CD14-positive monocyte (primary cell): ENCODE measurements at regions not wholly inside any gene's neighbourhood (a gene's known extent, or its start where the extent isn't known, plus 50 kb on each side); places are given as distances from the start of the nearest gene placed in this dataset.

Source experiments
- DNase-seq, 3 donors: peaks; one replicate each; pipeline ENCODE4 v3.0.0-alpha.2; 2011 to 2022
- H2AFZ ChIP-seq: 2 replicates; pipeline ENCODE4 v1.6.0; 2012; ENCODE audit warnings: mild to moderate bottlenecking, low read depth, low read length, inconsistent platforms; ENCODE audit not compliant: insufficient read depth, poor library complexity, severe bottlenecking
- H3K27ac ChIP-seq, 2 donors: 1 replicate in 1 of 2; 2 replicates in 1 of 2; pipeline ENCODE4 v1.5.1; 2012 to 2013; ENCODE audit warnings: low read length in 2 of 2, control low read depth in 1 of 2, inconsistent platforms in 1 of 2, low read depth in 1 of 2, mild to moderate bottlenecking in 1 of 2
- H3K27me3 ChIP-seq, 2 donors: one replicate each; pipeline versions ENCODE4 v1.6.0 to v1.6.1; 2011 to 2013; ENCODE audit warnings: low read length in 2 of 2; ENCODE audit not compliant: control insufficient read depth in 2 of 2, insufficient read depth in 2 of 2
- H3K36me3 ChIP-seq, 2 donors: replicated peaks in 1 of 2; 1 replicate in 1 of 2; 2 replicates in 1 of 2; pipeline versions ENCODE4 v1.5.1 to v1.6.1; 2012 to 2013; ENCODE audit warnings: low read length in 2 of 2, control low read depth in 1 of 2, inconsistent platforms in 1 of 2, mild to moderate bottlenecking in 1 of 2; ENCODE audit not compliant: insufficient read depth in 2 of 2, control insufficient read depth in 1 of 2
- H3K4me1 ChIP-seq, 2 donors: 1 replicate in 1 of 2; 2 replicates in 1 of 2; pipeline versions ENCODE4 v1.5.1 to v1.6.1; 2012 to 2013; ENCODE audit warnings: low read length in 2 of 2, control low read depth in 1 of 2, inconsistent platforms in 1 of 2, mild to moderate bottlenecking in 1 of 2, moderate library complexity in 1 of 2; ENCODE audit not compliant: insufficient read depth in 2 of 2, control insufficient read depth in 1 of 2
- H3K4me2 ChIP-seq: replicated peaks from 2 replicates; pipeline ENCODE3; 2012; ENCODE audit warnings: low read length, moderate library complexity, mild to moderate bottlenecking; ENCODE audit not compliant: poor library complexity, severe bottlenecking; ENCODE audit errors: extremely low read depth
- H3K4me3 ChIP-seq, 3 experiments: fragments of 200-600 bp in 1 of 3; sonication (generic) in 1 of 3; replicated peaks in 1 of 3; 1 replicate in 2 of 3; 2 replicates in 1 of 3; pipeline ENCODE4 v1.5.1; 2011 to 2013; ENCODE audit warnings: low read length in 3 of 3, mild to moderate bottlenecking in 3 of 3, control low read depth in 2 of 3, low read depth in 2 of 3, inconsistent platforms in 1 of 3, moderate library complexity in 1 of 3
- H3K79me2 ChIP-seq: 2 replicates; pipeline ENCODE4 v1.6.0; 2012; ENCODE audit warnings: mild to moderate bottlenecking, control low read depth, inconsistent platforms, low read length, moderate library complexity; ENCODE audit not compliant: insufficient read depth
- H3K9ac ChIP-seq: 2 replicates; pipeline ENCODE4 v1.6.0; 2017; ENCODE audit warnings: low read length, mild to moderate bottlenecking; ENCODE audit not compliant: insufficient read depth, poor library complexity, severe bottlenecking
- H3K9me3 ChIP-seq, 2 donors: replicated peaks in 1 of 2; 1 replicate in 1 of 2; 2 replicates in 1 of 2; pipeline versions ENCODE4 v1.5.1 to v1.6.1; 2012 to 2013; ENCODE audit warnings: low read length in 2 of 2, control low read depth in 1 of 2; ENCODE audit not compliant: control insufficient read depth in 1 of 2, insufficient read depth in 1 of 2
- H4K20me1 ChIP-seq: 2 replicates; pipeline ENCODE4 v1.6.0; 2012; ENCODE audit warnings: mild to moderate bottlenecking, low read length, control low read depth, moderate library complexity; ENCODE audit not compliant: insufficient read depth
- H3K27ac Mint-ChIP-seq, 7 donors: one replicate each; pipeline ENCODE4 v1.8.0; 2020; ENCODE audit warnings: mild to moderate bottlenecking in 7 of 7, mixed read lengths in 7 of 7, moderate library complexity in 6 of 7, inconsistent platforms in 2 of 7
- H3K27me3 Mint-ChIP-seq, 3 donors: one replicate each; pipeline ENCODE4 v1.8.0; 2021 to 2022; ENCODE audit warnings: low read depth in 3 of 3, mild to moderate bottlenecking in 3 of 3, mixed read lengths in 3 of 3, moderate library complexity in 3 of 3, inconsistent platforms in 1 of 3
- H3K36me3 Mint-ChIP-seq, 2 donors: one replicate each; pipeline ENCODE4 v1.8.0; 2020; ENCODE audit warnings: mixed read lengths in 2 of 2, inconsistent platforms in 1 of 2, mild to moderate bottlenecking in 1 of 2
- H3K4me1 Mint-ChIP-seq: one replicate; pipeline ENCODE4 v1.8.0; 2020; ENCODE audit warnings: mild to moderate bottlenecking, mixed read lengths
- H3K4me3 Mint-ChIP-seq, 2 donors: one replicate each; pipeline ENCODE4 v1.8.0; 2020; ENCODE audit warnings: mild to moderate bottlenecking in 2 of 2, mixed read lengths in 2 of 2, moderate library complexity in 1 of 2
- H3K9me3 Mint-ChIP-seq, 7 donors: one replicate each; pipeline ENCODE4 v1.8.0; 2020 to 2022; ENCODE audit warnings: mixed read lengths in 7 of 7, mild to moderate bottlenecking in 6 of 7, moderate library complexity in 6 of 7, inconsistent platforms in 2 of 7
- CTCF ChIP-seq: fragments of 200-600 bp; IDR thresholded peaks from one replicate; pipeline ENCODE4 v1.8.0; 2022; ENCODE audit warnings: antibody characterized with exemption, mild to moderate bottlenecking
- WGBS: methylation state at CpG from one replicate; pipeline ENCODE4 v1.1.5; 2013; ENCODE audit warnings: missing lambda C conversion rate; ENCODE audit not compliant: insufficient coverage; 5-methylcytosine and 5-hydroxymethylcytosine counted together
- intact Hi-C, 2 donors: fragments of 100-400 bp; cut with micrococcal nuclease; formaldehyde crosslinking; loops; one replicate each; pipeline versions ENCODE4 v1.15.0 to v1.15.1; 2023

GRCh38 chr15:62450061-62450460, 285.0 kb upstream of the C2CD4B start:
- Mint-ChIP-seq H3K9me3 (no peaks in the 10 kb centered on the region), H3K27ac (no peak overlapping the region), H3K4me3 (no peak overlapping the region), H3K36me3 (no peaks in the 10 kb centered on the region), H3K4me1 (no peaks in the 10 kb centered on the region), H3K27me3 (peaks cover 0 to 4% (median 3%) of the 10 kb centered on the region in 3 donors)
- Histone ChIP-seq H3K79me2 (no peaks in the 10 kb centered on the region), H3K9ac (no peak overlapping the region), H3K4me3 (no peak overlapping the region), H3K9me3 (no peaks in the 10 kb centered on the region), H3K4me1 (no peaks in the 10 kb centered on the region), H3K27ac (no peak overlapping the region), H2AFZ (no peak overlapping the region), H3K36me3 (no peaks in the 10 kb centered on the region), H4K20me1 (no peaks in the 10 kb centered on the region), H3K4me2 (no peak overlapping the region), H3K27me3 (no peaks in the 10 kb centered on the region)
- no peak for TF ChIP-seq CTCF
- WGBS = 96% methylated on average over 3 of the region's 10 CpGs
- DNase-seq = no peak
- intact Hi-C loops = no loop called here

GRCh38 chr15:62452026-62452425, 286.9 kb upstream of the C2CD4B start:
- 98% methylated on average over 4 of the region's 9 CpGs for WGBS
- H3K9me3 Mint-ChIP-seq = no peaks in the 10 kb centered on the region

More at GRCh38 chr15:62452026-62452425, 286.9 kb upstream of the C2CD4B start:
- Mint-ChIP-seq H3K27ac (no peak overlapping the region), H3K4me3 (no peak overlapping the region), H3K36me3 (no peaks in the 10 kb centered on the region), H3K4me1 (no peaks in the 10 kb centered on the region), H3K27me3 (peaks cover 0 to 3% (median 1%) of the 10 kb centered on the region in 3 donors)
- no peak overlapping the region for H3K27ac ChIP-seq
- TF ChIP-seq CTCF = no peak
- DNase-seq = no peak
- H3K9ac ChIP-seq = no peak overlapping the region
- no peaks in the 10 kb centered on the region for H3K4me1 ChIP-seq
- H3K4me3 ChIP-seq = no peak overlapping the region
- H2AFZ ChIP-seq = no peak overlapping the region
- no peaks in the 10 kb centered on the region for H3K27me3 ChIP-seq
- intact Hi-C loops = no loop called here
- no peaks in the 10 kb centered on the region for H3K9me3 ChIP-seq
- no peaks in the 10 kb centered on the region for H4K20me1 ChIP-seq
- H3K4me2 ChIP-seq = no peak overlapping the region
- H3K79me2 ChIP-seq = no peaks in the 10 kb centered on the region
- H3K36me3 ChIP-seq = no peaks in the 10 kb centered on the region
